ENCODE measurements at regions not wholly inside any gene's neighbourhood (a gene's known extent, or its start where the extent isn't known, plus 50 kb on each side); places are given as distances from the start of the nearest gene placed in this dataset.
"Not testable (repeated sequence)": the region's sequence is repeated elsewhere in the genome, so short reads cannot be mapped to it uniquely, and the experiment has no call there.

- FAIRE-seq: no peak
These were observed 71.8 kb upstream of the PKN2 start for GRCh38 chr1:88612292-88612691.

- FAIRE-seq: no peak
These were observed 71.3 kb upstream of the PKN2 start for GRCh38 chr1:88612773-88613172.

GRCh38 chr1:88618331-88618730 lies 65.7 kb upstream of the PKN2 start:
- FAIRE-seq: no peak

GRCh38 chr1:88623101-88623500 lies 61.0 kb upstream of the PKN2 start:
- not testable (repeated sequence) for FAIRE-seq
